KBM-7 (cell line): ENCODE measurements at regions not wholly inside any gene's neighbourhood (a gene's known extent, or its start where the extent isn't known, plus 50 kb on each side); places are given as distances from the start of the nearest gene placed in this dataset.
"Not testable (repeated sequence)": the region's sequence is repeated elsewhere in the genome, so short reads cannot be mapped to it uniquely, and the experiment has no call there.

Experiments
- DNase-seq: peaks from one replicate; pipeline ENCODE4 v3.0.0-alpha.2; 2015
- in situ Hi-C: fragments of 300-500 bp; cut with MboI; formaldehyde crosslinking; loops from 2 replicates; pipeline ENCODE4 v1.14.3; 2020; ENCODE audit warnings: low sequenced_read_pairs, low pct_unique_long_range_greater_than_20kb, mixed read lengths

DNA sequence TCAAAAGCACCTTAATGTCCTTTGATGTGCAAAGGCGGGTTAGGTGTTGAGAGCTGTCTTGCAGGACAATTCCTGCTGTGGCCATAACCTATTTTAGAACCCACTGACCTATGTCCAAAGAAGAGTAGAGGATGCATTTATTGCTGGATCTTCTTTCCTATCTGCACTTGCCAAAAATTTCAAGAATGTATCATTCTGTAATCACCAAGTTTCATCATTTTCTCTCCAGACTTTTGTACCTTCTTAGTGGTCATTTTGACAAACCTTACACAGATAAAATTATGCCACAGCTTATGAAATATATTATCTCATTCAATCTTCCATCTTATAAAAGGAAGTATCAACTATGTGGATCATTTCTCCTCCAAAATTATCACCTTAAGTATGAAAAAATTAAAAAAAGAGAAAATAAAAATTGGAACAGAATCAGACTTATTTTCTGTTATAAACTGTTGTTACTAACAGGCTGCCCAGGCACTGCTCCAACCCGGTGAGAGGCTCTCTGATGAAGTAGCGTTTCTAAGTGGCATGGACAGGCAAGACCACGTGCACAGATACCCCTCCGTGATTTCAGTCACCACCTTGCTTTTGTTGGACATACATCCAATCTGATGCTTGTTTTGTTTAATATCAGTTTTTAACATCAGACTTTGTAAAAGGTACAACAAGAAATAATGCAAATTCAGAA is 559.9 kb upstream of the ID2 start:
- no peak for DNase-seq
- in situ Hi-C loops = no loop called here

DNA sequence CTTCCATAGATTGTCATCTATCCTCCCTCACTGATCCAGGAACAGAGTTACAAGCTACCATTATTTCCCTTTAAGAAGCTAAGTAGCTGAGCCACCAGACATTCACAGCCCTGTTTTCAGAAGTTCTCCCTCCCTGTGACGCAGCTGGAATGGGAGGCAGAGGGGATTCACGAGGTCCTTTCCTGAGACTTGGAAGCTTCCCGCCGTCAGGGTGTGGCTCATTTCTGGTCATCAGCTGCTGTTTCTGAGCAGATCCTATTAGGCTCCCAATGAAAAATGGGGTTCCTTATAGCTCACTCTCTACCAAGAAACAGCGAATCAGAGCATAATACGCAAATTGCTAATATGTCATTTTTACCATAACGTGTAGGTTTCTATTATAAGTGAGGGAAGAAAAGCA is 559.3 kb upstream of the ID2 start:
- in situ Hi-C loops = no loop called here
- no peak for DNase-seq

DNA sequence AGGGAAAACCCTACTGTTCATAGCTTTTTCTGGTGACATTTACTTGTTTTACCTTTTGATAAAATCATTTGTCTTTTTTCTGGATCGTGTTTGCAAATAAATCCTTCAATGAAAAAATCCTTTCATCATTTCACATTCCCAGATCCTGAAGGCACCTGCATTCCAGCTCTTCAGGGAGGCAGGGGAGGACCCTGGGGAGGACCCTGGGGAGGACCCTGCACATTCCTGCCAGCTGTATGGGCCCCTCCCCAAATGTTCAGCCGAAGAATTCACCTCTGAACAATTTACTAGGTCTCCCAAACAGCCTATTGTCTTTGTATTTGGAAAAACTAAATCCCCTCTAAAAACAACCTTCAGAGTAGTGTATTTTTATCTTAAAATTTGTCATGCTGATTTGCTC is 558.4 kb upstream of the ID2 start:
- no peak for DNase-seq
- in situ Hi-C loops = no loop called here

DNA sequence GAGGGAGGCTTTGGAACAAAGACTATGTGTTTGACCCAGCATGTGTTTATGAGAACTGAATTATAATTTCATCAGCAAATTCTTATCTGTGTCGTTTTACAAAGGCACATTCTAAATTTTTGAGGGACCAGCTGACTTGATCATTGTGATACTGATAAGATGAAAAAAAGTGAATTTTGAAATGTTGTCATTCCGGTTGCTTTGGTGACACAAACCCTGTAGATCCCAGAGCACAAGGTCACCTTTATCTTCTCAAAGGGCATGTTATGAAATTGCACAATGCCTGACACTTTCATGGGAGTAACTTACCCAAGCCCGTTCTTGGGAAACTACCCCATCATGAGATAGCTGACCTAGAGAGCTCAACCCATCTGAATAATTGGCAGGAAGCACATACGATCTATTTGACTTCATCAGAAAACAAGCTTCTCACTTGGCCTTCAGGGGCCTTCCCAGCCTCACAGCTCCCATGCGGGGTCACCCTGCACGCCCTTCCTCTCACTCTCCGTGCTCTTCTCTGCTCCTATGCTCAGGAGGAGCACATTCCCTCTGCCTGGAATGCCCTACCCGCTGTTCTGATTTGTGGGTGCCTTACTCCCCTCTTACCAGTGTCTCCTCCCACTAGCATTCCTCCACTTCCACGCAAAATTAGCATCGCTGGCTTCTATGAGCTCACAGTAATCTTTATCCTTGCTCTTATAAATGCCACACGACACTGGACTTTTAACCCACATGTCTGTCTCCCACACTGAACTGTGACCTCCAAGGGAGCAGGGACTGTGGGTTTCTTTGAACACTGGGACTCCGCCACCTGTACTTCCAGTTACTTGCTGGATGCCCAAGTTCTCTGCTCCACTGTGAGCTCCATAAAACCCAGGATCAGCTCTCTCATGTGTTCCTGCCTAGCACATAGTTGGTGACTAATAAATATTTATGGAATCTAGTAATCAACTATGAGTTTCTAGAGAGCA is 555.8 kb upstream of the ID2 start:
- in situ Hi-C loops = no loop called here
- DNase-seq = no peak

DNA sequence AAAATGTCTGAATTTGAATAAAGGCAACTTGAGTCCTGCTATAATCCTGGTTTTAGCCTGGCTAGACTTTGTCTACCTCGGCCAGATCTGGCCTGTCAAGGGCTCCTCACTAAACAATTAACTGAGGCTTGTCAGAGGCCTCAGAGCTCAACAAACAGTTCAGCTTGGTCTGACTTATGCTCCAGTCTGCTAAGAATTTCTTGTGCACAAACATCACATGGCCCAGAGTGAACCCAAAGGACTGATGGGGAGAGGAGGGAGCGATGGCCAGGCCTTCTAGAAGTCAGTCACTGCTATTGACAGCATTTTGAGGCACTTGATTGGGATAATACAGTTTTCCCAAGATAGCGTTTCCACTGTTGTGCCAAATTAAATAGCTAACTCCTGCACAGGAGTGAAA is 555.1 kb upstream of the ID2 start:
- in situ Hi-C loops = no loop called here

DNA sequence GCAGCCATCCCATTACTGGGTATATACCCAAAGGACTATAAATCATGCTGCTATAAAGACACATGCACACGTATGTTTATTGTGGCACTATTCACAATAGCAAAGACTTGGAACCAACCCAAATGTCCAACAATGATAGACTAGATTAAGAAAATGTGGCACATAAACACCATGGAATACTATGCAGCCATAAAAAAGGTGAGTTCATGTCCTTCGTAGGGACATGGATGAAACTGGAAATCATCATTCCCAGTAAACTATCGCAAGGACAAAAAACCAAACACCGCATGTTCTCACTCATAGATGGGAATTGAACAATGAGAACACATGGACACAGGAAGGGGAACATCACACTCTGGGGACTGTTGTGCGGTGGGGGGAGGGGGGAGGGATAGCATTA is 550.4 kb upstream of the ID2 start:
- DNase-seq, in situ Hi-C loops: not testable (repeated sequence)

More for the DNA sequence above, 555.1 kb upstream of the ID2 start:
- no peak for DNase-seq

DNA sequence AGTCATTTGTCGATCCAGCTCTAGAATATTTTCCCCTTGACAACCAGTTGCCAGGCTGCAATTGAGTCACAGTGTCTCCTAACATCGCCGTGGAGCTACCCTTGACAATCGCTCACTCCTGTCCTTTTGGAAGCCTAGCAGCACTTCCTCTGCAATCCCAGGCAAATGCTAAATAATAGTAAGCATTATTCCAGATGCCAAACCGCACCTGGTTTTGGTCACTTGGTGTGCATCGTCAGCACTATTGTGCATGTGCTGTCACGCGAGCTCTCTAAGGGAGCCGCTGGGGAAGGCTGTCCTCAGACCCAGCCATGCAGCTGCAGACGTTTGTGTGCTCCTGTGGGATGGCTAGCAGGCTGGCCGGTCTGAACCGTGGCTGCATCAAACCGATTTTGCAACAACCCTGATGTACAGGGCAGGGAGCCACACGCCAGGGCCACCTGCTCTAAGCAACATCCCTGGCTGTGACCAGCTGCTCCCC is 549.5 kb upstream of the ID2 start:
- no peak for DNase-seq
- in situ Hi-C loops = no loop called here

DNA sequence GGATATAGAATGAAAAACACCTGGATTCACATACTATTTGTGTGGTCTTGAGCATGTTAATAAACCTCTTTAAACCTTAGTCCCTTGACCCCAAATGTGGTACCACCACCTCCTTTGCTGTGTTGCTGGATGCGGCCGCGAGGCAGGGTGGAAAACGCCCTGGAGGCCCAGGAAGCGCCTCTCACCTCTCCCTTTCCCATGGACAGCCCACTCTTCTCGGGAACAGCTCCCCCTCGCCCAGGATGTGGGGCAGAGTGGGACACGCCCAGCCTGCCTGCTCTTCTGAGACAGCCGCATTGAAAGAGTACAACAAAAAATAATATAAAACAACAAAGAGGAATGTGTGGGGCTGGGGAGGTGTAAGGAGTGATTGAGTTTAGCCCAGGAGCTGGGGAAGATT is 549.0 kb upstream of the ID2 start:
- in situ Hi-C loops = no loop called here
- no peak for DNase-seq

DNA sequence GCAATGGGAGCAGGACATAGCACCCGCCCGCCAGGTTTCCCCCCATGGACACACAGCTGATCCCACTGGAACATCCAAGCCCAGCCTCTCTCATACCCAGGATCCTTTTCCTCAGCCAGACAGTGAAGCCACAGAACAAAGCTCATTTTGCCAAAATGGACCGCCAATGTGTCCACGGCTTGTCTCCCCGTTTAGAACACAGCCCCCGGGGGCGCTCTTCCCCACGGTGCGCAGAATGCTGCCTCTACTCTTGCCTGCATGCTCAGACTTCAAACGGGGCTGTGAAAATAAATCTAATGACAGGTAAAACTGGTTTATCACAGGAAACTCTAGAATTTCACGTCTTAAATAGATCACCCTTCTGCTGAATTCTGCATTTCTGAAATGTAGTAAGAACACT is 548.5 kb upstream of the ID2 start:
- in situ Hi-C loops = no loop called here
- no peak for DNase-seq

DNA sequence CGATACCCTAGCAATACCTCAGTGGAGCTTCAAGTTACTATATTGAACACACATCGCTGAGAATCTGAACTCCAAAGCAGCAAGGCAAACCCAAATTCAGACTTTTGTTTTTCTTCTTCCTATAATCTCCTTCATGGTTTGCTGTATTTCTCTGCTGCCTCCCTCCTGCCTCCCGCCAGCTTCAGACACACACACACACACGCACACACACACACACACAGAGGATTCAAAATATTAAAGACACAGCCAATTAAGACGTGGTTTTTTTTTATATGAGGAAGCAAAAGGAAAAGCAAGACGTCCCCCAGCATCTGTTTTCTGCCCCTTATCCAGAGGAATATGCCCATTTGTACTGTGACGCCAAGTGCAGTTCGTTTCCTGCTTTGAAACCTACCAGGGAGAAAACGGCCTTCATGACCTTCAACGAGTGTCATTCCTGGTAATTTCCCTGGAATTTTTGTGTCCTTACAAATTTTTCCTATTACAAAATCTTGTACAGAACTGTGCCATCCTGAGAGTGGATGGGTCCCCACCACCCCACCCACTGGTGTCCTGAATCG is 547.9 kb upstream of the ID2 start:
- in situ Hi-C loops = no loop called here
- peak; percentile 12 for DNase-seq

DNA sequence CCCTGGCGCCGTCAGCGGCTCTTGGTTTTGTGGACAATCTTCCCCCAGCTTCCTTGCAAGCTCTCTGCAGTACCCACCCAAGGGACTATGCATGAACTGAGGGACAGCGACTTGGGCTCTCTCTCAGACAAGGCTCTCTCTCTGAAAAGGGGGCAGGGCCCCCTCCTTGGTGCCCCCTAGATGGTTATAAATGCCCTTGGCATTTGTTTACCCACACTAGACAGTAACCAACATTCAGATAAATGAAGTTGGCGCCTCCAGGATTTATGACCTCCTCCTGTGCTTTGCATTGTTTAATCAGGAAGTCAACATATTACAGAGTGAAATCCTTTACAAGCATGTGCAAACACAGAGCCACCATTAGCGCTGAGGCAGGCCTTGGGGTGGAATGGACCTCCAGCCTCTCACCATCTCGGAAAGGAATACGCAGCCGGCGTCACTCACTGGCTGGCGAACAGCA is 547.4 kb upstream of the ID2 start:
- no peak for DNase-seq
- in situ Hi-C loops = no loop called here

DNA sequence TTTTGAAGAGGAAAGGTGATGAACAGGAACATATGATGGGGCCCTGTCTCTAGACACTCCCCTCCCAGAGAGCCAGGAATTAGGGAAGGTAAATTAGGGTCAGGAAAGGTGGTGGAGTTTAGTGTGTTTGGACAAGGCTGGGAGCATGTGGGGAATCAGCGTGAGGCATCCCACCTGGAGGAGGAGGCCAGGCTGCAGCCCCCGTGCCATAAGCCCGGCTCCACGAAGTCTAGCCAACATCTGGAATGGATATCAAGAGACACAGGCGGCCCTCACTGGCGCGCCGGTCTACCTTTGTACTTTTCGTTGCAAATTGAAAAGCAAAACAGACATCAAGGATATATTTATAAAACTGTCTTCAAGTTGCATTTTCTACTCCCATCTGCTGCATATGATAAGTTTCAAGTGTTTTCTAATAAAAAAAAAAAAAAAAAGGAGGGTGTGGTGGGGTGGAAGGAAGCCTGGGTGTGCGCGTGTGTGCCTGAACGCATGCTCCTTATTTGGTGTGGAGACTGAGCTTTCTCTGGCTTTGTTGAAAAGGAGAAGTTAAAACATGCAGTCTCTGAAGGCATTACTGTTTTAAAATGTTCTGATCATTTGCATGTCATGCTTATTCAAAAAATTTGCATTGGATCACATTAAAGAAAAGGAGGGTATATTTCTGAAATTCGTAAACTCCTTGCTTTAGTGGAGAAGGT is 546.7 kb upstream of the ID2 start:
- peak; percentile 46 for DNase-seq
- in situ Hi-C loops = no loop called here

DNA sequence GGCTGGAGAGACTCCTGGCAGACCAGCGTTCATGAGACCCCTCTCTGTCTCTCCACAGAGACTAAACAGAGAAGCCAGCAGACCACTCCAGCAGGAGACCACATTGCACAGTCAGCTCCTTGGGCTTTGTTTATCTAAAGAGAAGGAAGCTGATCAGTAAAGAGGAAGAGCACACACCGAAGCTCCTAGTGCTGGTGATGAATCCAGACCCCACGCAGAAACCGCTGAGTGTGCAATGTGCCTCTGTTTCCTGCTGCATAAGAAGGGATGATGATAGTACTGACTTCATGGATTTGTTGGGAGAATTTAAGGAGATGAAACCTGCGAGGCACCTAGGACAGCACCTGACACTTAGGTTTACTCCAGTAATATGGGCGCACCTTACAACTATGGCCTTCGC is 544.1 kb upstream of the ID2 start:
- in situ Hi-C loops = no loop called here
- no peak for DNase-seq

DNA sequence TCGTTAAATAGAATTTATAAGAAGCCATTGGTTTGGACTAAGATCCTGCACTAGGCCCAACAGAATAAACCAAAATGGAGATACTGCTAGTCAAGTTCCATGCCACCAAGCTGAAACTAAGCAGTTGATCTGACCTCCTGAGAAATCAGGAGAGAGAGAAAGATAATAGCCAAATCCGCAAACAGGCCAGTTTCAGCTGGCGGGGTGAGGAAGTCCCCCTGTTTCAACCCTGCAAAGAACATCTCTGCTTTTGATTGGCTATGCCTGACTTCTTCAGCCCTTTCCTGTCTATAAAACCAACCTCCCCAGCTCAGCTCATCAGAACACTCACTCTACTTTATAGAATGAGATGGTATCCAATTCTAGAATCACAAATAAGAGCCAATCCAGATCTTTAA is 543.3 kb upstream of the ID2 start:
- no peak for DNase-seq
- in situ Hi-C loops = no loop called here

DNA sequence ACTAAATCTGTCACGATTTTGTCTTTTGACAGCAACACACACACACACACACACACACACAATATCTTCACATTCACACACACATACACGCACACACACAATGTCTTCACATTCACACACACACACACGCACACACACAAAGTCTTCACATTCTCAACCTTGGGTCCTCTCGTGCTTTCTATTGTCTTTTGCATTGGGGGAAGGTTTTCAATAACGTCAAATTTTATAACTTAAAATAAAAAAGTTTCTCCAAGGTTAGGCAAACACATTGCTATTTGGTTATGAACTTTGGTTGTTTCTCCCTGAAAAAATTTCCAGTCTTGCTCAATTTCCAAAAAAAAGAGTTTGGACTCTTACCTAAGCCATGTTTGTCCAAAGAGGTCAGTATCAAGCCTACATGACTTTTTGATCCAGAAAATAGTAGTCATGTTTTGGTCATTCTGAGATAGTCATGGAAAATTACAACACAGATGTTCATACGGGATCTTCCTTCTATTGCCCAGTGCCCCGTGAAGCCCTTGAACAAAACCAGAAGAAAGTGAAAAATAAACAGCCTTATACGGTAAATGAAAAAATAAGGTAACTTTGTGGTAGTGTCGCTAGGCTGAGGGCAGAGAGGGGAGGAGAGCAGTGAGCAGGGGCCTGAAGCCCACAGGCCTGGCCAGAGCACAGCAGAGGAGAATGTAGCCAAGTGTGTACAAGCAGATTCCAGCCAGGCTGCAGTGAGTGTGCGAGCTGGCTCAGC is 542.8 kb upstream of the ID2 start:
- in situ Hi-C loops = no loop called here
- no peak for DNase-seq

DNA sequence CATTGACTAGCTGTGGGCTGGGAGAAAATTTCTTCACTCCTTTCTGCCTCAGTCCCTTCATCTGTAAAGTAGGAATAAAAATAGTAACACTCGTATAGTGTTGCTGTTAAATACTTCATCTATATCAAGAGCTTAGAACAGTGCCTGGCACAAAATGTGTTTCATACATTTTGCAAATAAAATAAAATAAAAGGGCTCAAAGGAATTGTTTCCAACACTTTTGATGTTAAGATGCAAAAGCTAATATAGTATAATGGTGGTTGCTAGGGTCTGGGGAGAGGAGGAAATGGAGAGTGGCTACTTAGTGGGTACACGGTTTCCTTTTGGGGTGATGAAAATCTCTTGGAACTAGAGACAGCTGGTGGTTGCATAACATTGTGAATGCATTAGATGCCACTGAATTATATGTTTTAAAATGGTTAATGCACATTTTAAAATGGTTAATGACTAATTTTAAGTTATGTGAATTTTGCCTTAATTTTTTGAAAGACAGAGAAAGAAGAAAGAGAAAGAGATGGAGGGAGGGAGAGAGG is 542.1 kb upstream of the ID2 start:
- in situ Hi-C loops = no loop called here
- DNase-seq = no peak

DNA sequence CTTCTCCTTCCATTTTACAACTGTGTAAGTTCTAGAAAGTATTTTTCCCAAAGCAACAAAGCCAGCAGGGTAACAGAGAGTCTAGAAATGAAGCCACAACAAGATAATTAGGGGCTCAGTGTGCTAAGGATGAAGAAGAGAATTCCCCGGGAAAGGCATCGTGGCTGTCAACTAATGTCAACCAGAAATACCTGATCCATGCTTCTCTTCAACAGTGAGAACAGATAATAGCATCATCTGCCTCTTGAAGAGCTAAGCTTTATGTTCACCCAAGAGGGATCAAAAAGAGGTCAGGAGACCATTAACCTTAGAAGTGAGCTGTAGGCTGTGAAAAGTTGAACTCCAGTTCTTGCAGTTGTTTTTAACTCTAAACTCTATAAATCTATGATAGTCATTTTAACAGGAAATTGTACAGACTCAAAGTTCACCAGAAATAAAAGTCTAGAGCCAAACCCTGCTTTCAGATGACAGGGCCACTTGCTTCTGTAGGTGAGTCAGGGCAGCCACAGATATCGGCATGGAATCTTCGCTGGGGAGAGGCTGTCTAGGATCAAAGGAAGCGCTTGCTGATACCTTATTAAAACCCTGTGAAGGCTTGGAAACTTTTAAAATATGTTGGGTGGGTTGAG is 540.7 kb upstream of the ID2 start:
- in situ Hi-C loops = no loop called here
- no peak for DNase-seq

DNA sequence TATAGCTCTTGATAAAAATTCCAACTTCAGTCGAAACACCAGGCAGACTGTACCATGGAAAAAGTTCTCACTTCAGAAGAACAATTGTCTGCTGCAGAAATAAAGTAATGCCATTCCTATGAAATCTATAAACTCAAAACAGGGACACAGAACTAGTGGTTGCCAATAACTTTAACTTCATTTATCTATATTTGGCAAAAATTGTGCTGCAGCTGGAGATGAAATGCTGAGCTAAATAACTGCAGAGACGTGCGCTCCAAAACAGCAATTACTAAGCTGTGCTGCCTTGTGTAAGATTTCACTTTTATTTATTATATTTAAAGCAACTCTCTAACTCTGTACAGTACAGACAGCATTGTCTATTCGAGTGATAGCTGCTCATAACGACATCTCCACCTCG is 540.1 kb upstream of the ID2 start:
- no peak for DNase-seq
- in situ Hi-C loops = no loop called here
